ENCODE measurements at regions not wholly inside any gene's neighbourhood (a gene's known extent, or its start where the extent isn't known, plus 50 kb on each side); places are given as distances from the start of the nearest gene placed in this dataset.

DNA sequence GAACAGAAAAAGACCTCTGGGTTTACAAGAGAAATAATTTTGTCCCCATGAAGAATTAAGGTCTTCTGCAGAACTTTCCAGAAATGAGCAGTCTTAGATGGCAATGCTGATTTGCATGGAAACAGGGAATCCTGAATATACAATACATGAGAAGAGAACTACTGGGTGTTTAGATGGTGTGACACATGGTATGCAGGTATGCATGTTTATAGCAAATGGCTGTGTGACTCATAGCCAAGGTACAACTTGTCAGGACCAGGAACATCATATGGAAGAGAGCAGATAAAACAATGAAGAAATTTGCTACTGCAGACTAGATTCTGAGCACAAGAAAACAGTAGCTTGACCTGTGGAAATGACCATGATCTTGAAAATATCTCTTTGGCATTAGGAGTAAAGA lies 907.8 kb downstream of the GATA3 start:
- no peak for DNase-seq
- H3K4me1 ChIP-seq (ENCODE audit: control insufficient read depth, insufficient read depth, low read length) = no peaks in the 10 kb centered on the region
- H3K27me3 ChIP-seq (ENCODE audit: control insufficient read depth, insufficient read depth) = no peaks in the 10 kb centered on the region
- ATAC-seq = no peak
- no peaks in the 10 kb centered on the region for H3K9me3 ChIP-seq (ENCODE audit: control insufficient read depth, low read length)
- no peak overlapping the region for H3K27ac ChIP-seq (ENCODE audit: low read length)
- intact Hi-C loops (cut with DNase I) = no loop called here
- H3K4me3 ChIP-seq (ENCODE audit: low read length) = no peak overlapping the region

DNA sequence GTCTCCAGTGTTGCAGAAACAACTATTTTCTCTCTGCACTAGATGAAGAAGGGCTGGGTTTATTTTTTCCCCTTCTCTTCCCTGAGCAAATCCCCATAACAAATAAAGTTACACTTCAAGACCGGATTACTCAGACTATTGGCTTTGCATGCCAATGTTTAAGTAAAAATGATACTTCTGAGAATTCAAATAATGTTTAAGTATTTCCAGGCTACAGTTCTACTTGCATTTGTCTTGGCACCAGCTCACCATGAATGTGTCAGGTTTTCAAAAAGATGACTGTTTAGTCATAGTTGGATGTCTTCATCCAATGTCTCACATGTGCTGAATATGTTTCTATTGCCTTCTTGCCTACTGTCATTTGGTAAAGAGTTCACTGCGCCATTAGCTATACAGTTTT lies 912.6 kb downstream of the GATA3 start:
- DNase-seq (no peak), ATAC-seq (no peak)
- no peak overlapping the region for H3K4me3 ChIP-seq (ENCODE audit: low read length)
- H3K27me3 ChIP-seq (ENCODE audit: control insufficient read depth, insufficient read depth) = no peaks in the 10 kb centered on the region
- WGBS = 82% methylated on average over 2 of the region's 2 CpGs
- H3K27ac ChIP-seq (ENCODE audit: low read length) = no peak overlapping the region
- H3K9me3 ChIP-seq (ENCODE audit: control insufficient read depth, low read length) = no peaks in the 10 kb centered on the region
- intact Hi-C loops (cut with DNase I) = no loop called here
- no peaks in the 10 kb centered on the region for H3K4me1 ChIP-seq (ENCODE audit: control insufficient read depth, insufficient read depth, low read length)

DNA sequence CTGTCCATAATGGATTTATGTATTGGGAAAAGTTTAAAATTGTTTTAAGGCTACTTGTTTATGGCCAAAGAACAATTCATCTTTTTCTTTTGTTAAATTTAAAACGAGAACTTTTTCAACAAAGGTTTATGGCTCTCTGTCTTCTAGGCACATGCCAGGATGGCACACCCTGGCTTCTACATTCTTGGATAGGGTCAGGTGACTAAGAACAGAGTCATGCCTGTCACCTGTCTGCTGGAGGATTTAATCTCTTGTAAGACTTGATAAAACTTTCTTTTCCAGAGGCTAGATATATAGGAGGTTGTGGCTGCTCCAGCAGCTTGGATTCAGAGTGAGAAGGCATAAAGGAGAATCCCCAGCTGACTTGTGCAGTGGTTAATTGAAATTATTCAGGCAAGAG lies 915.4 kb downstream of the GATA3 start:
- DNase-seq = no peak
- no peaks in the 10 kb centered on the region for H3K4me1 ChIP-seq (ENCODE audit: control insufficient read depth, insufficient read depth, low read length)
- 73% methylated on average over 1 of the region's 1 CpG for WGBS
- no peak overlapping the region for H3K27ac ChIP-seq (ENCODE audit: low read length)
- no peak overlapping the region for H3K4me3 ChIP-seq (ENCODE audit: low read length)
- intact Hi-C loops (cut with DNase I) = no loop called here
- no peak for ATAC-seq
- H3K9me3 ChIP-seq (ENCODE audit: control insufficient read depth, low read length) = no peaks in the 10 kb centered on the region
- H3K27me3 ChIP-seq (ENCODE audit: control insufficient read depth, insufficient read depth) = no peaks in the 10 kb centered on the region

DNA sequence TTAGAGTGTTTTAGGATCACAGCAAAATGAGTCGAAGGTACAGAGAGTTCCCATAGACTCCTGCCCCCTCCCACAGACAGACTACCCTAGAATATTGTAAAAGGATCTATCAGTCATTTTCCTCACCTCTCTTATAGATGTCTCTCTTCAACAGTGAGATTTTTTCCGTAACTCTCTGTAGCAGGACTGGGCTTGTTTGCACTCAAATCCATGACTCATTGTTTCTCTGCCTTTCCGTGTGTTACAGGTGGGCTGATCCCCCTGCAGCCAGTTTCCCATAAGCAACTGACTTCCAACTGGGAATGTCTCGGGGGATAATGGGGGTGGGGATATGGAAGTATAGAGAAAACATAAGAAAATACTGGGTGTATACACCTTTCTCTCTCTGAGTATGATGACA lies 921.0 kb downstream of the GATA3 start:
- H3K4me1 ChIP-seq (ENCODE audit: control insufficient read depth, insufficient read depth, low read length) = no peaks in the 10 kb centered on the region
- intact Hi-C loops (cut with DNase I) = no loop called here
- H3K27ac ChIP-seq (ENCODE audit: low read length) = no peak overlapping the region
- no peaks in the 10 kb centered on the region for H3K9me3 ChIP-seq (ENCODE audit: control insufficient read depth, low read length)
- H3K4me3 ChIP-seq (ENCODE audit: low read length) = no peak overlapping the region
- WGBS = 64% methylated on average over 4 of the region's 4 CpGs
- no peaks in the 10 kb centered on the region for H3K27me3 ChIP-seq (ENCODE audit: control insufficient read depth, insufficient read depth)
- DNase-seq = no peak
- no peak for ATAC-seq

DNA sequence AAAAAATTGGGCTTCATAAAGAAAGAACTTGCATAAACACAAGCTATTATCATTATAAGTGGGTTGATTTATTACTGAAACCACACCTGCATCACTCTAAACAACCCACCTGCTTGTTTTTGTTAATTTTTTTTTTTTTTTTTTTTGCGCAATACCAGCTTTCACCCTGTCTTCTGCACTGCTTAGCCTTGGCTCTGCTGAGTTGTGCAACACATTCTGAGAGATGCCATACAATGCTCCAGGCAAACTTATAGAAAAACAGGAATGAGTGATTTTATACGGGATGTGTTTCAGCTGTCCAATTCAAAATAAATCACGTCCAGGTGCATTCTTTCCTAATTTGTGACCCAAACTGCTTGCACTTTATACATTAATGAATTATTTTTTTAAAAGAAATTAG lies 923.6 kb downstream of the GATA3 start:
- WGBS = 89% methylated on average over 3 of the region's 3 CpGs
- intact Hi-C loops (cut with DNase I) = no loop called here
- ATAC-seq = no peak
- no peaks in the 10 kb centered on the region for H3K9me3 ChIP-seq (ENCODE audit: control insufficient read depth, low read length)
- H3K4me3 ChIP-seq (ENCODE audit: low read length) = no peak overlapping the region
- H3K27me3 ChIP-seq (ENCODE audit: control insufficient read depth, insufficient read depth) = no peaks in the 10 kb centered on the region
- H3K4me1 ChIP-seq (ENCODE audit: control insufficient read depth, insufficient read depth, low read length) = no peaks in the 10 kb centered on the region
- no peak for DNase-seq
- H3K27ac ChIP-seq (ENCODE audit: low read length) = no peak overlapping the region

DNA sequence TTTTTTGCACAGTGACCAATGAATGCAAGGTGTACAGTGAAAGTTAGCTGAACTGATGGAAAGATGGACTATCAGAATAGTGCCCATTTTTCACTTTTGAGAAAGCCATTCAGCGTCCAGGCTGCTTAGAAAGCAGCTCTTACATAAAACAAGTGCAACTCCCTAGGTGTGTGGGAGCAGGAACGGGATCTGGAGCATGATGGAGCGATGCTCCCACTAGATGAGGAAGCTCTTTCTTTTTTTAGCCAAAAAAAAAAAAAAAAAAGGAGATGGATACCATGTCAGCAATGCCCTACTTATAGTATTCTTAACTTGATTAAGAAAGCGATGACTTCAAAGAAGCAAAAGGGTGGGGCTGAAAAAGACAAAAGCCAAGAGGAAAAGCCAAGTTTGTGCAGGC lies 925.5 kb downstream of the GATA3 start:
- Histone ChIP-seq H3K27ac (ENCODE audit: low read length) (no peak overlapping the region), H3K27me3 (ENCODE audit: control insufficient read depth, insufficient read depth) (no peaks in the 10 kb centered on the region), H3K9me3 (ENCODE audit: control insufficient read depth, low read length) (no peaks in the 10 kb centered on the region), H3K4me1 (ENCODE audit: control insufficient read depth, insufficient read depth, low read length) (no peaks in the 10 kb centered on the region), H3K4me3 (ENCODE audit: low read length) (no peak overlapping the region)
- intact Hi-C loops (cut with DNase I) = no loop called here
- DNase-seq (no peak), ATAC-seq (no peak)
- WGBS = 73% methylated on average over 4 of the region's 4 CpGs

DNA sequence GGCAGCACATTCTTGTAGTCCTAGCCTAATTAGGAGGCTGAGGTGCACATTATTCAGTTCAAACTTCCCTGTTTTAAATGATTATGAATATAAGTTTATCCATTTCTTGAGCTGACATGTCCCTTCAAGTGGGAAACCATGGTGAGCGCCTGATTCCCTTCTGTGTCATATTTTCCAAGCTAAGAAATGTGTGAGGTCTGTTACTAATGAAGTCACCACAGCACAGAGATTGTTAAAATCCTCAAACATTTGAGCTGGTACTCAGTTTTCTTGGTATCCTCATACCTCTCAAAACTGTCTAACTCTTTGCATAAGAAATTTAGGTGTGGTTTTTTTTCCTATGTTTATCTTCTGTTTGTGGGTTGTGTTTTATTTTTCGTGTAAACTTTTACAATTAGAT lies 926.8 kb downstream of the GATA3 start:
- no peak for DNase-seq
- WGBS = 71% methylated on average over 2 of the region's 2 CpGs
- intact Hi-C loops (cut with DNase I) = no loop called here

DNA sequence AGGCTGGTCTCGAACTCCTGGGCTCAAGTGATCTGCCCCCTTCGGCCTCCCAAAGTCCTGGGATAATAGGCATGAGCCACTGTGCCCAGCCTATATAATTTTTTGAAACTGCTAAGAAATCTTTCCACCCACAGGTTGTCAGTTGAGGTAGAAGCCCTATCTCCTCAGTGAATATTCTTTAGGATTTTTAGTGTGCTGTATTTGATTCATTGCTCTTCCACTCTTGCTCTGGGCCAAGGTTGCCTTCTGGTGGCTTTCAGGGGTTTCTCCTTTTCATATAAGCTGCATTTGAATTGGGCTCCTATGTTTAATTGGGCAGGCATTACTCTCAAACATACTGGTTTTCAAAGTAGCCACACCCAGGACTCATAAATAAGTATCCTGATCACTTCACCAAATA lies 931.2 kb downstream of the GATA3 start:
- 89% methylated on average over 2 of the region's 2 CpGs for WGBS
- no peak for DNase-seq
- H3K4me1 ChIP-seq (ENCODE audit: control insufficient read depth, insufficient read depth, low read length) = no peaks in the 10 kb centered on the region
- H3K27me3 ChIP-seq (ENCODE audit: control insufficient read depth, insufficient read depth) = no peaks in the 10 kb centered on the region
- H3K4me3 ChIP-seq (ENCODE audit: low read length) = no peak overlapping the region
- H3K9me3 ChIP-seq (ENCODE audit: control insufficient read depth, low read length) = no peaks in the 10 kb centered on the region
- H3K27ac ChIP-seq (ENCODE audit: low read length) = no peak overlapping the region
- ATAC-seq = no peak
- intact Hi-C loops (cut with DNase I) = no loop called here

More for the DNA sequence above, 926.8 kb downstream of the GATA3 start:
- no peak overlapping the region for H3K27ac ChIP-seq (ENCODE audit: low read length)
- ATAC-seq = no peak
- no peak overlapping the region for H3K4me3 ChIP-seq (ENCODE audit: low read length)
- no peaks in the 10 kb centered on the region for H3K4me1 ChIP-seq (ENCODE audit: control insufficient read depth, insufficient read depth, low read length)
- no peaks in the 10 kb centered on the region for H3K9me3 ChIP-seq (ENCODE audit: control insufficient read depth, low read length)
- H3K27me3 ChIP-seq (ENCODE audit: control insufficient read depth, insufficient read depth) = no peaks in the 10 kb centered on the region

DNA sequence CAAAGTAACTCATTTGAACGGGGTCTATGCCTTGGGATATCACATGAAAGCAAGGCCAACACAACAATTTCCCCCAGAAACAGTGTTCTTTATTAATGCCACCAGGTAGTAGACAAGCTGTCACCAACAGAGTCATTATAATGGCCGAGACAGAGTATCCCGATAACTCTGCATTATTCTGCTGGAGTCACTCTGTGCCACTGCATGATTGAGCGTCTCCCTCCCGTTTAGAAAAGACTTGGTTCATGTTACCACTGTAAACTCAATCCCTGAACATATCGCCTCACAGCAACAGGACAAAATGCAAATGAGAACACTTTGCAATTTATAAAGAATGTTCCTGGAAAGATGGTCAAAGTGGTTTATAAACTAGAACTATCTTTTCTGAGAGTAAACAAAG lies 932.5 kb downstream of the GATA3 start:
- WGBS = 81% methylated on average over 6 of the region's 6 CpGs
- ATAC-seq (no peak), DNase-seq (no peak)
- Histone ChIP-seq H3K27me3 (ENCODE audit: control insufficient read depth, insufficient read depth) (no peaks in the 10 kb centered on the region), H3K9me3 (ENCODE audit: control insufficient read depth, low read length) (no peaks in the 10 kb centered on the region), H3K27ac (ENCODE audit: low read length) (no peak overlapping the region), H3K4me1 (ENCODE audit: control insufficient read depth, insufficient read depth, low read length) (no peaks in the 10 kb centered on the region), H3K4me3 (ENCODE audit: low read length) (no peak overlapping the region)
- intact Hi-C loops (cut with DNase I) = no loop called here

DNA sequence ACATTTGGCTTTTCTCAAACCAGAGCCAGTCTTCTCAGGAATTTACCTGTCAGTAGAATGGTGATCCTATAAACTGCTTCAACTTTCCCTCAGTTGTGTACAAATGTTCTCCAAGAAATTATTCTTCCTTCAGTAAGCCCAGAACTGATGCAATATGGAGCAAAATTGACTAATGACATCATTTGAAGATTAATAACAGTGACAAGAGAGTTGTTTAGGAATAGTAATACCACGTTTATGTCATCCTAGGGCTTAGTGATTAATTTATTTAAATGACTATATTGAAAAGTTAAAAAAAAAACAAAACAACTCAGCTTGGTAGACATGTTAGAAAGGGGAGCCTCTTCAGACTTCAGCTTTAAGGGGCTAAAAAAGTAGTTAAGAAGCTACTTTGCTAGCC lies 933.2 kb downstream of the GATA3 start:
- ATAC-seq (no peak), DNase-seq (no peak)
- intact Hi-C loops (cut with DNase I) = no loop called here
- H3K4me3 ChIP-seq (ENCODE audit: low read length) = no peak overlapping the region
- 24% methylated on average over 1 of the region's 1 CpG for WGBS
- no peaks in the 10 kb centered on the region for H3K4me1 ChIP-seq (ENCODE audit: control insufficient read depth, insufficient read depth, low read length)
- H3K27ac ChIP-seq (ENCODE audit: low read length) = no peak overlapping the region
- H3K27me3 ChIP-seq (ENCODE audit: control insufficient read depth, insufficient read depth) = no peaks in the 10 kb centered on the region
- H3K9me3 ChIP-seq (ENCODE audit: control insufficient read depth, low read length) = no peaks in the 10 kb centered on the region

DNA sequence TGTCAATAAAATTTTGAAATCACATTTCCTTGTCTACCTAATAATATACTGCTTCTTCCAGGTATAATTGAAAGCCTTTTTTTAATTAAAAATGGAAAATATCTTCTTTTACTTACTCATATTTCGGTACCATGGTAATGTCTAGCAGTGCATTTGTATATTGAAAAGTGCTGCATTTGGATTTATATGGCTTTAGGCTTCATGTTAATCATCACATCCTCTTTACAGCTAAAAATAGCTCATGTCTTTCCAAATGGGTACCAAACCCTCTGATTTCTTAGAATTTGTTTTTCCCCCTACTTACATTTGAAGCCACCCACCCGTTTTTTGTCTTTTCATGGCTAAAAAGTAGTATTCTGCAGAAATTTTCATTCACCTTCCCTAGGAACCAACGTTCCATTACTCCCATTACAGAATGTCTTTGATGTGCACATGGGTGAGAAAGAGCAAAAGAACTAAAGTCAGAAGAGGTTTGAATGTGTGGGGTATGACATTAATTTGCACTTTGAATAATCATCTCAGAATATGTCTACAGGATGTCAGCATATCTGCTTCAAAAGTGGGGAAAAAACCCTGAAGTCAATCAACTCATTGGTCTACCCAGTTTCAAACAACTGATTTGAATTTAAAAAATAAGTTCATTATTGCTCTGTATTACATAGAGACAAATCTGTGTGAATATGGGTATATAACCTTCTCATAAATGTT lies 935.9 kb downstream of the GATA3 start:
- H3K27ac ChIP-seq (ENCODE audit: low read length) = no peak overlapping the region
- intact Hi-C loops (cut with DNase I) = no loop called here
- H3K27me3 ChIP-seq (ENCODE audit: control insufficient read depth, insufficient read depth) = no peaks in the 10 kb centered on the region
- H3K9me3 ChIP-seq (ENCODE audit: control insufficient read depth, low read length) = no peaks in the 10 kb centered on the region
- no peaks in the 10 kb centered on the region for H3K4me1 ChIP-seq (ENCODE audit: control insufficient read depth, insufficient read depth, low read length)
- DNase-seq (no peak), ATAC-seq (no peak)
- WGBS = 67% methylated on average over 3 of the region's 3 CpGs
- H3K4me3 ChIP-seq (ENCODE audit: low read length) = no peak overlapping the region

DNA sequence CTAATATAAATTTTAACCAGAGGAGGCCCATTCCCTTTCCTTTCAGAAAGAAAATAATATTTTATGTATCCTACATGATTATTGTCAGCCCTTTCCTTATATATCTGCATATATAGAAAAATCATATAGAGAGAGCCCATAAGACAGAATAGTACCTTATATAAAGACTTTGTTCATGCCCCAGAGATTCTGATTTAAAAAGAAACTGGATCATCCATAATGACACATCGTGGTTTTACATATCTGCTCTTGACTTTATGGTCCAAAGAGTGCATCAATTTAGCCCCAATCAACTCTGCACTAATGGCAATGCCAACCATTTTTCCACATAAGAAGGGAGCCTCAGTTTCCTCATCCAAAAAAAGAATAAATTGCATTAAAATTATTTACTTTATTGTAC lies 937.5 kb downstream of the GATA3 start:
- ATAC-seq (no peak), DNase-seq (no peak)
- intact Hi-C loops (cut with DNase I) = no loop called here
- WGBS = 80% methylated on average over 1 of the region's 1 CpG
- H3K4me3 ChIP-seq (ENCODE audit: low read length) = no peak overlapping the region
- no peaks in the 10 kb centered on the region for H3K4me1 ChIP-seq (ENCODE audit: control insufficient read depth, insufficient read depth, low read length)
- no peaks in the 10 kb centered on the region for H3K27me3 ChIP-seq (ENCODE audit: control insufficient read depth, insufficient read depth)
- H3K27ac ChIP-seq (ENCODE audit: low read length) = no peak overlapping the region
- H3K9me3 ChIP-seq (ENCODE audit: control insufficient read depth, low read length) = no peaks in the 10 kb centered on the region

Data from right cardiac atrium (tissue), 5 donors.